GM21447 (cell line): ENCODE measurements at regions not wholly inside any gene's neighbourhood (a gene's known extent, or its start where the extent isn't known, plus 50 kb on each side); places are given as distances from the start of the nearest gene placed in this dataset.
"Not testable (repeated sequence)": the region's sequence is repeated elsewhere in the genome, so short reads cannot be mapped to it uniquely, and the experiment has no call there.

ENCODE experiments used
- ATAC-seq: cut with Tn5 transposase; IDR thresholded peaks from one replicate; pipeline ENCODE4 v1.9.1; 2021; ENCODE audit not compliant: unreplicated experiment

DNA sequence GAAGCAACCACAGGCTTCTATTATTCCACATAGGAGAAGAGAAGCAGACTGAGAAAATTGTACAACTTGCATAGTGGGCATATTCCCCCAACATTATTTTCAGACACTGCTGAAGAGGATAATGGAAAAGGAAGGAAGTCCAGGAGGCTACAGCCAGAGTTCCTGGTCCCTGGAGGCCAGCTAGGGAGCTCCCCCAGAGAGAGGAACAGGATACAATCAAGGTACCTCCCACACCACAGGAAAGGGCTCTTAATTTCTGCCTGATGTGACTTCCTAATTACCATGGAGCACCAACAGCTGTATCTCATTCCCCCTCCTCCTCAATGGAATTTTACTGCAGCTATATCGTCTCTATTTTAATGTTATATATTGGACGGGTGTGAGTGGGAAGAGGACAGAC, 594.3 kb upstream of the NRSN1 start:
- ATAC-seq, result no peak

DNA sequence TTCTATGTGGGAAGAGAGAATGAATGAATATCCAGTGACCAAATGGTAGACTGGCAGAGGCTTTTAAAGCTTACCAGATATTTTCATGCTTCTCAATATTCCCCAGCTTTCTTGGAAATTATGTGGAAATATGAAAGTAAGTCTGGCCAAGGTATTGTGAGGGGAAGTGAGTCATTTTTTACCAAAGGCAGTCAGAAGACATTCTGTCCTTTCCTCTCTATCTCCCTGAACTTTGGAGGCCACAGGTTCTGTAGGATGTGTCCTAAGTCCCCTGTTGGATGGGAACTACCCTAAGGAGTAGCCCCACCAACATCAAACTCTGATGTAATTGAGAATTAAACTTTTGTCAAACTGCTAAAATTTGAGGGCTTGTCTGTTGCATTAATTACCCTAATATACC, 593.8 kb upstream of the NRSN1 start:
- ATAC-seq, result no peak

GRCh38 chr6:23533311-23533710, 592.7 kb upstream of the NRSN1 start:
- ATAC-seq, result no peak

DNA sequence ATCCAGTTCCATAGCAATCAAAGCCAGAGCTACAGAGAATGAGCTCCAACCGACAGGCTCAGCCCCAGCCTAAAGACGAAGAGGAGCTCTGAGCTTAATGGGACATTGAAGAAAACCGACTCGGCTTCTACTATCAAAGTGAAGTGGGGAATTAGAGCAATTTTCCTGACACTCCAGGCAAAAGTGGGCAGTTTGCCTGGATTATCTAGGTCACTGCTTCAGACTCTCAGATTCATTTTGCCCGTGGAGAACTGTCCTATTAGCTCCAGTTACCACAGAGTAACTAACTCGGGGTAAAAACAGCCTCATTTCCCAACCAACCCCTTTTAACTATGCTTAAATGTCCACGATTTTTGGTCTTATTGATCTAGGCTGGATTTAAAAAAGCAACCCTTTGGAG, 592.1 kb upstream of the NRSN1 start:
- ATAC-seq, result no peak

GRCh38 chr6:23534351-23534750, 591.7 kb upstream of the NRSN1 start:
- ATAC-seq, result no peak

DNA sequence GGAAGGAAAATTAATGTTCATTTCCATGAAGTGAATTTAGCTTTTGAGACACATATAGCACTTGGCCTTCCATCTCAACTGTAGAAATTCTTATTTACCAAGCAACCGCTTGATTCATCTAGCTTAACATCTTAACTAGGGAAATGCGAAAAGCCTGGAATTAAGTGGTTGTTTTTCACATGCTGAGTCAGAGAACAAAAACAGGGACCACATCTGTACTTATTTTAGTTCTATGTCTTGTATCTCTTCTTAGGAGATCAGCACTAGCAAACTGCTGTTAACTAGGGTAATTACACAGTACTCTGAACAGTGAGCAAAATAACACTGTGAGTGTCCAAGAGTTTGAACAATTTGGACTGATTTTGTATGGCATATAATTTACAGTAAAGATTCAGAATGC, 590.9 kb upstream of the NRSN1 start:
- ATAC-seq, result no peak

DNA sequence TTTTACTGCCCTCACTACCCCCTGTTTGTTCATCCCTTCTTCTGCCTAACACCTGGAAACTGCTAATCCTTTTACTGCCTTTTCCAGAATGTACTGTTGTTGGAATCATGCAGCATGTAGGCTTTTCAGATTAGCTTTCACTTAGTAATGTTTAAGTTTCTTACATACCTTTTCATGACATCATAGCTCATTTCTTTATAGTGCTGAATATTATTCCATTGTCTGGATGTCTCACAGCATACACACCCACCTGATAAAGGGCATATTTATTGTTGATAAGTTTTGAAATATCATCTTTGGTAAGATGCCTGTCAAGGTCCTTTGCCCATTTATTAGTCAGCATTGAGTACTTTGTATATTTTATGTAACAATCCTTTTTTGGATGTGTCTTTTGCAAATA, 588.2 kb upstream of the NRSN1 start:
- no peak for ATAC-seq

DNA sequence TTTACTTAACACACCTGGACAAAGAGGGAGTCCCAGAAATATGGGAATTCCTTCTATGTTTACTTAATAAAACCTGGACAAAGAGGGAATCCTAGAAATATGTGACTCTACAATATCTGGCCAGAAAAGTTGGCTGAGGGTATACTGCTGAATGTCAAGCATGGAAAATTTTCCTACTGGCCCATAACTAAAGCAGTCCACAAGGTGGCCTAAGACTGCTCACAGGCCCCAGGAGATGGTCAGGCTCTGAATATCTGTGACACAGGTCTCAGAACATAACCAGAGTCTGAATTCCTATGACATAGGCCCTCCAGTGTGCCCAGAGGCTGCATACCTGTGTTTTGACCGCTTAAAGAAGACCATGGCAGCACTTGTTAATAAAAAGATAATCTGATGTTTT, 578.2 kb upstream of the NRSN1 start:
- ATAC-seq, result no peak

DNA sequence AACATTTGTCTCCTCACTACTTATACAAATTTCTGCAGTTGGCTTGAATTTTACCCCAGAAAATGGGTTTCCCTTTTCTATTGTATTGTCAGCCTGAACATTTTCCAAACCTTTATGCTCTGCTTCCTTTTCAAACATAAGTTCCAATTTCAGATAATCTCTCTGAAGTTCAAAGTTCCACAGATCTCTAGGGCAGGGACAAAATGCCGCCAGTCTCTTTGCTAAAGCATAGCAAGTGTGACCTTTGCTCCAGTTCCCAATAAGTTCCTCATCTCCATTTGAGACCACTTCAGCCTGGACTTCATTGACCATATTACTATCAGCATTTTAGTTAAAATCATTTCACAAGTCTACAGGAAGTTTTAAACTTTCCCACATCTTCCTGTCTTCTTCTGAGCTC, 571.1 kb upstream of the NRSN1 start:
- not testable (repeated sequence) for ATAC-seq

- no peak for ATAC-seq
Measured at GRCh38 chr6:23559587-23560343, 566.2 kb upstream of the NRSN1 start.

- ATAC-seq, result no peak
Measured at GRCh38 chr6:23561732-23562131, 564.3 kb upstream of the NRSN1 start.

DNA sequence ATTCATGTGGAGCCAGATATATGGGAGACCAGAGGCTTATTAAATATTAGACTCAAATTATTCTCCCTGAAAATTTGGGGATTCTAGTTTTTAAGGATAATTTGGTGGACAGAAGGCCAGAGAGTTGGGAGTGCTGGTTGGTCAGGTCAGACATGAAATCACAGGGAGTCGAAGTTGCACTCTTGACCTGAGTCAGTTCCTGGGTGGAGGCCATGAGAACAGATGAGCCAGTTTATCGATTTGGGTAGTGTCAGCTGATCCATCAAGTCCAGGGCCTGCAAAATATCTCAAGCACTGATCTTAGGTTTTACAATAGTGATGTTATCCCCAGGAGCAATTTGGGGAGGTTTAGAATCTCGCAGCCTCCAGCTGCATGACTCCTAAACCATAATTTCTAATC, 563.5 kb upstream of the NRSN1 start:
- no peak for ATAC-seq

GRCh38 chr6:23563323-23563722, 562.7 kb upstream of the NRSN1 start:
- ATAC-seq, result no peak

DNA sequence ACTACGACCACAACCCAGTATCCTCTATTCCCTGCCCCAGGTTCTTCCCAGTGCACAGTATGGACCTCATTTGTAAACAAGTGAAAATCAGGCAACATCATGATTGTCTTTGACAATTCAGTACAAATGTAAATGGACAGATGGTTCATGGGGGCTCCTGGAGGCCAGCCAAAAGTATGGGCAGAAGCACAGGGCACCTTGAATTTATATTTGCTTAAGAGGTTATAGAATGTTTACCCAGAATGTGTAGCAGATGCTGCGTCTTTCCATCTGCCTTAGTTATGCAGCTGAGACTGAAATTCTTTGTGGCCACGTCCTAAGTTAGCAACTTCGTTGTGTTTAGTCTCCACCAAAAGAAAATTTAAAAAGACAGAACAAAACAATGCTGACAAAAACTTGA, 559.6 kb upstream of the NRSN1 start:
- ATAC-seq, result no peak

GRCh38 chr6:23568292-23568691, 557.7 kb upstream of the NRSN1 start:
- no peak for ATAC-seq

GRCh38 chr6:23584134-23584763, 541.8 kb upstream of the NRSN1 start:
- no peak for ATAC-seq

- no peak for ATAC-seq
Measured at GRCh38 chr6:23587582-23587981, 538.4 kb upstream of the NRSN1 start.

DNA sequence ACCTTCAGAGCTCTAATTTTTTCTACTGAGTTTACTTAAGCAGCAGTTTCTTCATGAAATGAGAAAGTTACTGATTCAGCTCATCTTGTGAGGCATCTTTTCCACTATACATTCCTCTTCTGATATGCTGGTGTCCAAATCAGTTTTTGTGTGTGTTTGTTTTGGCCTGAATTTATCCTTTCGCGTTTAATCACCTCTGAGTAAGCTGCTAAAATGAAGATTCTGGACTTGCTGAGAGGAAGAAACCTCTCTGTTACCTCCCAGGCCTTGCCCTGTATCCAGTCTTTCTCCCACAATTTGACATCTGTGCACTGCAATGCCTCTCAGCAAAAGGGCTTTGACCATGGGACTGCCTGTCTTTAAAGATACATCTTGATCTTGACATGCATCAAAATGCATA, 536.2 kb upstream of the NRSN1 start:
- ATAC-seq, result no peak

GRCh38 chr6:23590498-23591126, 535.4 kb upstream of the NRSN1 start:
- no peak for ATAC-seq

- ATAC-seq, result no peak
Measured at GRCh38 chr6:23591761-23592160, 534.3 kb upstream of the NRSN1 start.

- ATAC-seq, result no peak
Measured at GRCh38 chr6:23600118-23600517, 525.9 kb upstream of the NRSN1 start.

- ATAC-seq, result no peak
Measured at GRCh38 chr6:23601811-23602345, 524.1 kb upstream of the NRSN1 start.
